Stimulated activated naive CD8-positive, alpha-beta T cell treated with anti-CD3 and anti-CD28 coated beads, Interleukin-15, amount 100 ng/mL, for 72 hours (primary cell): ENCODE measurements at regions not wholly inside any gene's neighbourhood (a gene's known extent, or its start where the extent isn't known, plus 50 kb on each side); places are given as distances from the start of the nearest gene placed in this dataset.

ENCODE experiments used
- ATAC-seq: fragments of 150-1000 bp; cut with Tn5 transposase; 2 replicates; pipeline ENCODE4 v1.10.0; 2021; ENCODE audit warnings: mild to moderate bottlenecking, moderate library complexity
- DNase-seq, 2 donors: peaks; one replicate each; pipeline ENCODE4 v3.0.0; 2021 to 2022
- H3K27ac Mint-ChIP-seq, 2 donors: one replicate each; pipeline ENCODE4 v1.8.0; 2022; ENCODE audit warnings: mild to moderate bottlenecking in 2 of 2, mixed read lengths in 2 of 2, moderate library complexity in 2 of 2
- H3K27me3 Mint-ChIP-seq: one replicate; pipeline ENCODE4 v1.8.0; 2022; ENCODE audit warnings: mixed read lengths
- H3K4me1 Mint-ChIP-seq: one replicate; pipeline ENCODE4 v1.8.0; 2022; ENCODE audit warnings: mild to moderate bottlenecking, mixed read lengths
- H3K4me3 Mint-ChIP-seq, 2 donors: one replicate each; pipeline ENCODE4 v1.8.0; 2022; ENCODE audit warnings: mild to moderate bottlenecking in 2 of 2, mixed read lengths in 2 of 2, moderate library complexity in 1 of 2
- H3K9me3 Mint-ChIP-seq, 2 donors: one replicate each; pipeline ENCODE4 v1.8.0; 2022; ENCODE audit warnings: mixed read lengths in 2 of 2

GRCh38 chr21:31781737-31782136, 49.8 kb upstream of the SCAF4 start:
- ATAC-seq (no peak), DNase-seq (no peak)
- Mint-ChIP-seq H3K9me3 (peaks cover 0 to 5% of the 10 kb centered on the region in 2 donors), H3K27ac (no peak overlapping the region), H3K27me3 (peaks cover 11% of the 10 kb centered on the region), H3K4me3 (no peak overlapping the region), H3K4me1 (no peaks in the 10 kb centered on the region)
